Heart left ventricle (tissue), 13 donors: ENCODE measurements at regions not wholly inside any gene's neighbourhood (a gene's known extent, or its start where the extent isn't known, plus 50 kb on each side); places are given as distances from the start of the nearest gene placed in this dataset.

Experiments used
- CTCF ChIP-seq, 12 donors: fragments of 200-600 bp; sonication (generic) in 4 of 12; IDR thresholded peaks; one replicate each; pipeline versions ENCODE4 v1.5.0 to v1.8.0; 2018 to 2022; ENCODE audit warnings: antibody characterized with exemption in 12 of 12, mild to moderate bottlenecking in 5 of 12
- POLR2A ChIP-seq, 2 donors: fragments of 450-650 bp; IDR thresholded peaks; one replicate each; pipeline ENCODE4 v1.6.1; 2017; ENCODE audit warnings: antibody characterized with exemption in 2 of 2, mild to moderate bottlenecking in 2 of 2, moderate library complexity in 2 of 2
- donor health status: ischemic (EF 13 %, LVEDD 7.1; RV severe dilation, severe dysfunction).
- donor health status: DM: no; HTN: yes; CAD: no.
- donor health status: DM: no; HTN: no; CAD: no.
- donor health status: ischemic (EF 25% LVEDD 6.9; RV normal size, moderate dysfunction).
- donor health status: ischemic (EF 25% LVEDD 5.7; RV mildly dilated, moderate dysfunction).
- donor health status: ischemic (EF 35%, LVEDD 5.7; RV mildly dilated, moderate dysfunction).
- donor health status: nonischemic (EF 11% LVEDD 7.7; RV severe dilation, severe dysfunction).
- donor health status: DM: yes; HTN: yes; CAD: no.
- donor health status: PGD.
- donor health status: ischemic (EF 29% LVEDD 5.4; RV normal size, mild dysfunction).
- donor health status: nonischemic (EF 23%, LVEDD 6.1; RV moderate dilation, normal function).

- TF ChIP-seq POLR2A (IDR thresholded peaks at IDR 0.05) (no peak), CTCF (IDR thresholded peaks at IDR 0.05) (no peak)
These were observed 135.2 kb downstream of the TSHZ3 start for GRCh38 chr19:31214086-31214485.
